Right cardiac atrium (tissue), 5 donors: ENCODE measurements at regions not wholly inside any gene's neighbourhood (a gene's known extent, or its start where the extent isn't known, plus 50 kb on each side); places are given as distances from the start of the nearest gene placed in this dataset.

Experiments
- ATAC-seq, 2 donors: fragments of 200-7000 bp; cut with Tn5 transposase; one replicate each; pipeline versions ENCODE4 v1.8.0 to v1.9.1; 2020; ENCODE audit warnings: moderate library complexity in 2 of 2, mild to moderate bottlenecking in 1 of 2
- DNase-seq, 3 donors: peaks; one replicate each; pipeline ENCODE4 v3.0.0-alpha.2; 2020
- H3K27ac ChIP-seq: one replicate; pipeline ENCODE4 v1.5.1; 2013; ENCODE audit warnings: mild to moderate bottlenecking, low read length, control low read depth, moderate library complexity
- H3K27me3 ChIP-seq: one replicate; pipeline ENCODE4 v1.6.1; 2013; ENCODE audit not compliant: control insufficient read depth, insufficient read depth
- H3K4me1 ChIP-seq: one replicate; pipeline ENCODE4 v1.6.1; 2013; ENCODE audit warnings: low read length; ENCODE audit not compliant: control insufficient read depth, insufficient read depth
- H3K4me3 ChIP-seq: one replicate; pipeline ENCODE4 v1.5.1; 2013; ENCODE audit warnings: low read length, control low read depth
- H3K9me3 ChIP-seq: one replicate; pipeline ENCODE4 v1.6.1; 2013; ENCODE audit warnings: low read length; ENCODE audit not compliant: control insufficient read depth
- WGBS: extraction: QIAGEN DNeasy Blood & Tissue Kit; methylation state at CpG from one replicate; pipeline ENCODE4 v1.1.7; 2013; 5-methylcytosine and 5-hydroxymethylcytosine counted together
- intact Hi-C, 4 donors: fragments of 100-400 bp; cut with DNase I; formaldehyde crosslinking; loops; one replicate each; pipeline versions ENCODE4 v1.11.0 to v1.14.0; 2022 to 2023
- donor health status: healthy with polysubstance abuse.
- donor health status: DM: no; HTN: yes; CAD: no.
- donor health status: DM: no; HTN: no; CAD: no.
- donor health status: DM: no; HTN: yes; CAD: no; lungs with severe emphysema.
- donor health status: DM: yes; HTN: yes; CAD: no.

- H3K4me3 ChIP-seq, result no peak overlapping the region
- no peaks in the 10 kb centered on the region for H3K27me3 ChIP-seq
- no peak overlapping the region for H3K27ac ChIP-seq
- 93% methylated on average over 5 of the region's 5 CpGs for WGBS
- no peak for ATAC-seq
- intact Hi-C loops, result no loop called here
- H3K9me3 ChIP-seq, result no peaks in the 10 kb centered on the region
- H3K4me1 ChIP-seq, result no peaks in the 10 kb centered on the region
- no peak for DNase-seq
These were observed 245.9 kb downstream of the BCOR start for GRCh38 chrX:39851745-39852455.

GRCh38 chrX:39852491-39852890, 245.3 kb downstream of the BCOR start:
- Histone ChIP-seq H3K4me3 (no peak overlapping the region), H3K27me3 (no peaks in the 10 kb centered on the region), H3K27ac (no peak overlapping the region), H3K9me3 (no peaks in the 10 kb centered on the region), H3K4me1 (no peaks in the 10 kb centered on the region)
- ATAC-seq, result no peak
- intact Hi-C loops, result no loop called here
- no peak for DNase-seq
- 97% methylated on average over 3 of the region's 3 CpGs for WGBS

DNA sequence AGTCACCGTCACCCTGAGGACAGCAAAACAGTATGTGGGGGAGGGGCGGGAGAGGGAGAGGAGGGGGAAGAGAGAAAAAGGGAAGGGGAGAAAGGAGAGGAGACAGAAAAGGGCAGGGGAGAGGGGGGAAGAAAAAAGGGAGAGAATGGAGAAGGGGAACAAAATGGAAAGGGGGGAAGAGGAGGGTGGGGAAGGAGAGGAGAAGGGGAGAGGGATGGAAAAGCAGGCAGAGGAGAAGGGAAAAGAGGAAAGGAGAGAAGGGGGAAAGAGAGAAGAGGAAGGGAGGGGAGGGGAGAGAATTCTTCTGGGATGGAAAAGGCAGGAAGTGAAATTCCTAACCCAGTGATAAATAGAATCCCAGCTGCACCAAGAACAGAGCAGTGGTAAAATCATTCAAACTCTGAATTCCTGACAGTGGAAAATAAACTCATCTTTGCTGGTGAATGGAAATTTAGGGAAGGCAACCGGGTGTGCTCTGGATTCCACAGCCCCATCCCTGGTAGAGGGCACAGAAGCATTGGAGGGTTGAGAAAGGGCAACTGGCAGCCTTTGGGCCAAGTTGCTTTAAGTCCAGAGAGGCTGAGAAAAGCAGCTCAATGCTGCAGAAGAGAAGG, 244.2 kb downstream of the BCOR start:
- Histone ChIP-seq H3K9me3 (no peaks in the 10 kb centered on the region), H3K27ac (no peak overlapping the region), H3K4me3 (no peak overlapping the region), H3K27me3 (no peaks in the 10 kb centered on the region), H3K4me1 (no peaks in the 10 kb centered on the region)
- WGBS, result 36% methylated on average over 3 of the region's 3 CpGs
- ATAC-seq, result no peak
- intact Hi-C loops, result no loop called here
- DNase-seq, result no peak

- ATAC-seq (no peak), DNase-seq (no peak)
- H3K27me3 ChIP-seq, result no peaks in the 10 kb centered on the region
- intact Hi-C loops, result no loop called here
- no peaks in the 10 kb centered on the region for H3K4me1 ChIP-seq
- H3K27ac ChIP-seq, result no peak overlapping the region
- no peaks in the 10 kb centered on the region for H3K9me3 ChIP-seq
- WGBS, result 80% methylated on average over 17 of the region's 17 CpGs
- H3K4me3 ChIP-seq, result no peak overlapping the region
These were observed 242.7 kb downstream of the BCOR start for GRCh38 chrX:39854772-39855747.

DNA sequence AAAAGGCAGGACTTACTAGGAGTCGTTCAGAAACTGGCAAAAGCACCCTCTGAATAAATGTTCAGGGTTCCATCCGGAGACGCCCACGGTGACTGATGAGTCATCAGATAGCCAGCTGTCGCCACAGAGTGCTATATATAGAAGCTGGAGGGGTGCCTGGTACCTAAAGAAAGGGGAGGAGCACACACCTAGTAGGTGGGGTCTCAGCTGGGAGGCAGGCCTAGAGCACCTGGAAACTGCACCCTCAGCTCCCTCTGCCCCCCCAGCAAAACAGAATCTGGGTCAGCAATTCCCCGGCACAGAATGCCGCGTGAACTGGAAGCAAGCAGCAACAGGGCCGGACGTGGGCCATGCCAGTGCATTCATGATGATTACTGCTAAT, 242.0 kb downstream of the BCOR start:
- H3K27me3 ChIP-seq, result no peaks in the 10 kb centered on the region
- no peak overlapping the region for H3K4me3 ChIP-seq
- no peak for ATAC-seq
- intact Hi-C loops, result no loop called here
- DNase-seq, result no peak
- WGBS, result 32% methylated on average over 10 of the region's 10 CpGs
- no peaks in the 10 kb centered on the region for H3K4me1 ChIP-seq
- no peak overlapping the region for H3K27ac ChIP-seq
- H3K9me3 ChIP-seq, result no peaks in the 10 kb centered on the region

- DNase-seq (peak in 1 of 3 donors; percentile 62), ATAC-seq (peak in 1 of 2 donors; percentile 31)
- Histone ChIP-seq H3K27me3 (no peaks in the 10 kb centered on the region), H3K9me3 (no peaks in the 10 kb centered on the region), H3K27ac (no peak overlapping the region), H3K4me1 (no peaks in the 10 kb centered on the region), H3K4me3 (no peak overlapping the region)
- intact Hi-C loops, result no loop called here
- 60% methylated on average over 7 of the region's 7 CpGs for WGBS
These were observed 241.2 kb downstream of the BCOR start for GRCh38 chrX:39856472-39857121.

GRCh38 chrX:39857780-39858179, 240.0 kb downstream of the BCOR start:
- Histone ChIP-seq H3K9me3 (no peaks in the 10 kb centered on the region), H3K27me3 (no peaks in the 10 kb centered on the region), H3K4me3 (no peak overlapping the region), H3K27ac (no peak overlapping the region), H3K4me1 (no peaks in the 10 kb centered on the region)
- no peak for ATAC-seq
- no peak for DNase-seq
- intact Hi-C loops, result no loop called here
- WGBS, result 78% methylated on average over 3 of the region's 3 CpGs

- Histone ChIP-seq H3K27me3 (no peaks in the 10 kb centered on the region), H3K4me3 (no peak overlapping the region), H3K4me1 (no peaks in the 10 kb centered on the region), H3K27ac (no peak overlapping the region), H3K9me3 (no peaks in the 10 kb centered on the region)
- intact Hi-C loops, result no loop called here
- DNase-seq, result peak in 2 of 3 donors; percentile 45 to 63
- peak in 1 of 2 donors; percentile 77 for ATAC-seq
- WGBS, result 22% methylated on average over 13 of the region's 13 CpGs
These were observed 237.5 kb downstream of the BCOR start for GRCh38 chrX:39859991-39860861.

DNA sequence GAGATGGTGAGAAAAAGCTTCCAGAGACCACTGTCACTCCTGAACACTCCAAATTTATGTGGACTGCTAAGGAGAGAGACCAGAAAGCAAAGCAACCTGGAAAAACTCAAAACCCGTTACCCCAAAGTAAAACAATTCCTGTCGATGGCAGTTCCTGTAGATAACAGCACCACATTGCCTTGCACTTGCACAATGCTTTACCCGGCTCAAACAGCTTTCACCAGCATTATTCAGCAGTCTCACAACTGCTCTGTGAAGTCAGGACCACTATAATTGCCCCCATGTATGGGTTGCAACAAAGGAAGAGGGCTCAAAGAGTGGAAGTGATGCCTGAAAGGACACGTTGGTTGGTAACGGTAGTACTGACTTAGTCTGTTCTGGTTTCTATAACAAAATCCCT, 234.8 kb downstream of the BCOR start:
- DNase-seq, result no peak
- no peak for ATAC-seq
- intact Hi-C loops, result no loop called here
- Histone ChIP-seq H3K4me1 (no peaks in the 10 kb centered on the region), H3K27ac (no peak overlapping the region), H3K9me3 (no peaks in the 10 kb centered on the region), H3K27me3 (no peaks in the 10 kb centered on the region), H3K4me3 (no peak overlapping the region)
- WGBS, result 75% methylated on average over 5 of the region's 5 CpGs

- ATAC-seq, result no peak
- H3K27me3 ChIP-seq, result no peaks in the 10 kb centered on the region
These were observed 231.5 kb downstream of the BCOR start for GRCh38 chrX:39866229-39866628.

More at GRCh38 chrX:39866229-39866628, 231.5 kb downstream of the BCOR start:
- intact Hi-C loops, result no loop called here
- H3K4me3 ChIP-seq, result no peak overlapping the region
- no peak for DNase-seq
- 65% methylated on average over 4 of the region's 4 CpGs for WGBS
- no peaks in the 10 kb centered on the region for H3K9me3 ChIP-seq
- no peak overlapping the region for H3K27ac ChIP-seq
- no peaks in the 10 kb centered on the region for H3K4me1 ChIP-seq
